Endothelial cell of umbilical vein (primary cell): ENCODE measurements at regions not wholly inside any gene's neighbourhood (a gene's known extent, or its start where the extent isn't known, plus 50 kb on each side); places are given as distances from the start of the nearest gene placed in this dataset.

Source experiments
- BruUV-seq: library from RNA; stranded (reverse); fragments of 400-500 nt; replicated peaks from 2 replicates; lab custom pipeline; 2021; lab: Mats Ljungman, UMichigan
- CTCF ChIA-PET: fragments of 300-600, 350-600 bp; sonication (Branson Sonifier 250); formaldehyde crosslinking; loops from one replicate; lab custom pipeline; 2021; ENCODE audit warnings: antibody characterized with exemption, inconsistent platforms; lab: Charles Lee
- POLR2A ChIA-PET: fragments of 300-600, 350-600 bp; sonication (Branson Sonifier 250); formaldehyde crosslinking; loops from one replicate; lab custom pipeline; 2021; ENCODE audit warnings: antibody characterized with exemption, inconsistent platforms; lab: Charles Lee
- DNase-seq: peaks from one replicate; pipeline ENCODE4 v3.0.0-alpha.2; 2011; ENCODE audit warnings: low read depth, low spot score
- FAIRE-seq: peaks from 2 replicates; lab custom pipeline; 2011; peaks lifted over from hg19 to GRCh38; lab: Jason Lieb, UNC
- H2AFZ ChIP-seq: 2 replicates; pipeline ENCODE4 v1.6.0; 2012; ENCODE audit warnings: low read depth, low read length, control low read depth, inconsistent platforms
- H3K27ac ChIP-seq: 2 replicates; pipeline ENCODE4 v1.5.1; 2011; ENCODE audit warnings: low read depth, mild to moderate bottlenecking, control low read depth, low read length, moderate library complexity; ENCODE audit not compliant: insufficient read depth
- H3K27me3 ChIP-seq, 2 experiments: 2 replicates each; pipeline versions ENCODE4 v1.6.0 to v1.6.1; 2011; ENCODE audit warnings: low read length in 2 of 2, mixed read lengths in 1 of 2; ENCODE audit not compliant: control insufficient read depth in 2 of 2, insufficient read depth in 2 of 2
- H3K36me3 ChIP-seq, 2 experiments: 2 replicates in 1 of 2; 3 replicates in 1 of 2; pipeline ENCODE4 v1.5.1; 2011; ENCODE audit warnings: low read length in 2 of 2, mild to moderate bottlenecking in 1 of 2, moderate library complexity in 1 of 2; ENCODE audit not compliant: control insufficient read depth in 2 of 2, insufficient read depth in 2 of 2; ENCODE audit errors: extremely low read depth in 1 of 2
- H3K4me1 ChIP-seq: 3 replicates; pipeline ENCODE4 v1.5.1; 2011; ENCODE audit warnings: mild to moderate bottlenecking, low read length; ENCODE audit not compliant: control insufficient read depth, insufficient read depth; ENCODE audit errors: extremely low read depth
- H3K4me2 ChIP-seq: 2 replicates; pipeline ENCODE4 v1.6.1; 2011; ENCODE audit warnings: low read length, control low read depth, mixed read lengths; ENCODE audit not compliant: insufficient read depth
- H3K4me3 ChIP-seq, 3 experiments: fragments of 200-600 bp in 1 of 3; sonication (generic), shearing (Covaris generic) in 1 of 3; replicated peaks in 1 of 3; 2 replicates each; pipeline ENCODE4 v1.5.1; 2011 to 2016; ENCODE audit warnings: control low read depth in 3 of 3, low read length in 3 of 3, mild to moderate bottlenecking in 2 of 3, inconsistent platforms in 1 of 3, low read depth in 1 of 3, moderate library complexity in 1 of 3; ENCODE audit not compliant: insufficient read depth in 1 of 3
- H3K79me2 ChIP-seq: 2 replicates; pipeline ENCODE4 v1.6.0; 2012; ENCODE audit warnings: low read length, inconsistent platforms; ENCODE audit not compliant: control insufficient read depth, insufficient read depth
- H3K9ac ChIP-seq: replicated peaks from 2 replicates; pipeline ENCODE3; 2011; ENCODE audit warnings: low read length, control low read depth; ENCODE audit not compliant: insufficient read depth; ENCODE audit errors: extremely low read depth
- H3K9me1 ChIP-seq: replicated peaks from 3 replicates; pipeline ENCODE4 v1.6.0; 2011; ENCODE audit warnings: mild to moderate bottlenecking, low read length; ENCODE audit not compliant: control insufficient read depth, insufficient read depth; ENCODE audit errors: extremely low read depth
- H3K9me3 ChIP-seq: replicated peaks from 2 replicates; pipeline ENCODE4 v1.5.1; 2012; ENCODE audit warnings: low read length, inconsistent platforms; ENCODE audit not compliant: control insufficient read depth, insufficient read depth
- H4K20me1 ChIP-seq: replicated peaks from 2 replicates; pipeline ENCODE3; 2011; ENCODE audit warnings: mild to moderate bottlenecking, low read length; ENCODE audit not compliant: control insufficient read depth, insufficient read depth; ENCODE audit errors: extremely low read depth
- CTCF ChIP-seq, 2 donors: IDR thresholded peaks; 1 replicate in 1 of 2; 2 replicates in 1 of 2; pipeline ENCODE4 v1.5.1; 2011; ENCODE audit warnings: low read length in 2 of 2, mild to moderate bottlenecking in 2 of 2, moderate library complexity in 2 of 2, control low read depth in 1 of 2, inconsistent platforms in 1 of 2, low read depth in 1 of 2; ENCODE audit not compliant: insufficient read depth in 1 of 2; ENCODE audit errors: extremely low read depth in 1 of 2
- EZH2 ChIP-seq: IDR thresholded peaks from 2 replicates; pipeline ENCODE4 v1.6.1; 2012; ENCODE audit warnings: borderline replicate concordance, low read depth, mild to moderate bottlenecking, moderate library complexity, low read length, inconsistent platforms; ENCODE audit not compliant: severe bottlenecking
- FOS ChIP-seq: IDR thresholded peaks from 2 replicates; pipeline ENCODE4 v1.6.1; 2011; ENCODE audit warnings: mild to moderate bottlenecking, low read length, moderate library complexity, borderline replicate concordance; ENCODE audit not compliant: insufficient read depth
- GATA2 ChIP-seq: IDR thresholded peaks from 2 replicates; pipeline ENCODE4 v1.7.0; 2011; ENCODE audit warnings: low read depth, mild to moderate bottlenecking, moderate library complexity, mixed read lengths, low read length; ENCODE audit not compliant: insufficient read length, insufficient read depth
- JUN ChIP-seq: IDR thresholded peaks from 2 replicates; pipeline ENCODE4 v1.6.1; 2011; ENCODE audit warnings: borderline replicate concordance, low read depth; ENCODE audit not compliant: insufficient read length, insufficient read depth
- MYC ChIP-seq: IDR thresholded peaks from one replicate; pipeline ENCODE4 v1.6.1; 2011; ENCODE audit warnings: mild to moderate bottlenecking, low read depth, low read length
- POLR2A ChIP-seq: IDR thresholded peaks from 2 replicates; pipeline ENCODE4 v1.6.1; 2012; ENCODE audit warnings: low read depth, mild to moderate bottlenecking, control low read depth, low read length
- POLR2AphosphoS5 ChIP-seq: IDR thresholded peaks from 2 replicates; pipeline ENCODE4 v1.6.1; 2012; ENCODE audit warnings: low read depth, mild to moderate bottlenecking, control low read depth, low read length, moderate library complexity; ENCODE audit not compliant: insufficient read depth
- dilution Hi-C: fragments of 300-500 bp; cut with MboI; formaldehyde crosslinking; loops from one replicate; pipeline ENCODE4 v1.15.0; 2019; ENCODE audit warnings: low sequenced_read_pairs; ENCODE audit not compliant: extremely low pct_ligation_motif_present
- intact Hi-C: fragments of 100-400 bp; cut with micrococcal nuclease; formaldehyde crosslinking; loops from one replicate; pipeline ENCODE4 v1.10.0; 2022
- TF ChIP-seq, protein P1 (sequence below): IDR thresholded peaks from 2 replicates; pipeline ENCODE4 v1.6.1; 2011; ENCODE audit not compliant: insufficient read depth, insufficient read length

- BruUV-seq: no TSS peak
These were observed 854.0 kb upstream of the LRRTM1 start for GRCh38 chr2:81158505-81158904.

More at GRCh38 chr2:81158505-81158904, 854.0 kb upstream of the LRRTM1 start:
- FAIRE-seq: no peak
- Histone ChIP-seq H3K27me3 (no peaks in the 10 kb centered on the region), H3K4me1 (no peaks in the 10 kb centered on the region), H3K36me3 (no peaks in the 10 kb centered on the region), H3K79me2 (no peaks in the 10 kb centered on the region), H3K9me3 (peaks cover 2% of the 10 kb centered on the region), H3K9ac (no peak overlapping the region), H3K9me1 (no peaks in the 10 kb centered on the region), H4K20me1 (no peaks in the 10 kb centered on the region), H2AFZ (no peak overlapping the region), H3K4me2 (no peak overlapping the region), H3K4me3 (no peak overlapping the region), H3K27ac (no peak overlapping the region)
- TF ChIP-seq EZH2: no peak
- TF ChIP-seq GATA2: no peak
- no peak for TF ChIP-seq POLR2A
- TF ChIP-seq, protein P1, sequence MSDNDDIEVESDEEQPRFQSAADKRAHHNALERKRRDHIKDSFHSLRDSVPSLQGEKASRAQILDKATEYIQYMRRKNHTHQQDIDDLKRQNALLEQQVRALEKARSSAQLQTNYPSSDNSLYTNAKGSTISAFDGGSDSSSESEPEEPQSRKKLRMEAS: no peak
- TF ChIP-seq JUN: no peak
- TF ChIP-seq FOS: no peak
- TF ChIP-seq CTCF (IDR thresholded peaks at IDR 0.05; ENCODE audit: extremely low read depth in 1 of 2, insufficient read depth in 1 of 2, low read depth in 1 of 2, low read length in 2 of 2): no peak
- TF ChIP-seq POLR2AphosphoS5: no peak
- no peak for TF ChIP-seq MYC
- dilution Hi-C loops (no loop called here), intact Hi-C loops (no loop called here)
- no peak for DNase-seq
- ChIA-PET POLR2A (no interaction called here), CTCF (no interaction called here)
